Trophoblast cell (in vitro differentiated cells and primary cell): ENCODE measurements at regions not wholly inside any gene's neighbourhood (a gene's known extent, or its start where the extent isn't known, plus 50 kb on each side); places are given as distances from the start of the nearest gene placed in this dataset.
"Not testable (repeated sequence)": the region's sequence is repeated elsewhere in the genome, so short reads cannot be mapped to it uniquely, and the experiment has no call there.

Source experiments
- DNase-seq, 2 donors: peaks; one replicate each; pipeline ENCODE4 v3.0.0-alpha.2; 2016
- H2AFZ ChIP-seq: 2 replicates; pipeline ENCODE4 v1.6.1; 2013; ENCODE audit warnings: low read length, moderate library complexity, mild to moderate bottlenecking; ENCODE audit not compliant: insufficient read depth, poor library complexity
- H2AK5ac ChIP-seq: 2 replicates; pipeline ENCODE4 v1.6.1; 2013; ENCODE audit warnings: mild to moderate bottlenecking, low read length
- H2BK120ac ChIP-seq: 2 replicates; pipeline ENCODE4 v1.6.1; 2013; ENCODE audit warnings: low read length, mild to moderate bottlenecking, moderate library complexity; ENCODE audit not compliant: insufficient read depth, poor library complexity
- H2BK12ac ChIP-seq: 2 replicates; pipeline ENCODE4 v1.6.1; 2013; ENCODE audit warnings: mild to moderate bottlenecking, low read length, moderate library complexity
- H2BK5ac ChIP-seq: 2 replicates; pipeline ENCODE4 v1.6.1; 2013; ENCODE audit warnings: low read length, low read depth, moderate library complexity, mild to moderate bottlenecking; ENCODE audit not compliant: poor library complexity
- H3K14ac ChIP-seq: 2 replicates; pipeline ENCODE4 v1.6.1; 2013; ENCODE audit warnings: mild to moderate bottlenecking, low read length
- H3K18ac ChIP-seq: 2 replicates; pipeline ENCODE4 v1.6.1; 2013; ENCODE audit warnings: mild to moderate bottlenecking, low read length
- H3K23ac ChIP-seq: 2 replicates; pipeline ENCODE4 v1.6.1; 2013; ENCODE audit warnings: low read length
- H3K27ac ChIP-seq: 2 replicates; pipeline ENCODE4 v1.5.1; 2013; ENCODE audit warnings: low read depth, mild to moderate bottlenecking, inconsistent platforms, low read length, moderate library complexity
- H3K27me3 ChIP-seq: 2 replicates; pipeline ENCODE4 v1.6.1; 2013; ENCODE audit warnings: inconsistent platforms, mild to moderate bottlenecking, low read length, moderate library complexity; ENCODE audit not compliant: insufficient read depth
- H3K36me3 ChIP-seq, 2 experiments: 1 replicate in 1 of 2; 2 replicates in 1 of 2; pipeline ENCODE4 v1.6.1; 2013; ENCODE audit warnings: low read length in 2 of 2, mild to moderate bottlenecking in 2 of 2, moderate library complexity in 1 of 2; ENCODE audit not compliant: insufficient read depth in 2 of 2, control insufficient read depth in 1 of 2
- H3K4ac ChIP-seq: 2 replicates; pipeline ENCODE4 v1.6.1; 2013; ENCODE audit warnings: low read depth, mild to moderate bottlenecking, low read length, moderate library complexity
- H3K4me1 ChIP-seq, 2 experiments: 1 replicate in 1 of 2; 2 replicates in 1 of 2; pipeline ENCODE4 v1.6.1; 2013; ENCODE audit warnings: low read length in 2 of 2, mild to moderate bottlenecking in 2 of 2, moderate library complexity in 1 of 2; ENCODE audit not compliant: insufficient read depth in 2 of 2, control insufficient read depth in 1 of 2
- H3K4me2 ChIP-seq: 2 replicates; pipeline ENCODE4 v1.6.1; 2013; ENCODE audit warnings: inconsistent platforms, mild to moderate bottlenecking, low read length, moderate library complexity
- H3K4me3 ChIP-seq: 2 replicates; pipeline ENCODE4 v1.5.1; 2013; ENCODE audit warnings: mild to moderate bottlenecking, low read depth, low read length, inconsistent platforms
- H3K79me1 ChIP-seq: one replicate; pipeline ENCODE4 v1.6.1; 2013; ENCODE audit warnings: low read length
- H3K79me2 ChIP-seq: 2 replicates; pipeline ENCODE4 v1.6.1; 2013; ENCODE audit warnings: low read length, mild to moderate bottlenecking; ENCODE audit not compliant: control insufficient read depth, insufficient read depth, poor library complexity
- H3K9ac ChIP-seq: 2 replicates; pipeline ENCODE4 v1.6.1; 2013; ENCODE audit warnings: mild to moderate bottlenecking, low read length
- H3K9me3 ChIP-seq: 2 replicates; pipeline ENCODE4 v1.6.1; 2013; ENCODE audit warnings: low read depth, mild to moderate bottlenecking, control low read depth, inconsistent platforms, low read length; ENCODE audit not compliant: insufficient read depth
- H4K12ac ChIP-seq: 2 replicates; pipeline ENCODE4 v1.6.1; 2013; ENCODE audit warnings: low read depth, mild to moderate bottlenecking, low read length, moderate library complexity
- H4K8ac ChIP-seq: 2 replicates; pipeline ENCODE4 v1.6.1; 2013; ENCODE audit warnings: low read depth, mild to moderate bottlenecking, low read length, moderate library complexity
- H4K91ac ChIP-seq: one replicate; pipeline ENCODE4 v1.6.1; 2013; ENCODE audit warnings: low read depth, mild to moderate bottlenecking, low read length, moderate library complexity
- WGBS: extraction: QIAGEN DNeasy Blood & Tissue Kit; methylation state at CpG from one replicate; pipeline ENCODE4 v1.1.7; 2013; ENCODE audit warnings: missing lambda C conversion rate; ENCODE audit not compliant: insufficient read length, insufficient coverage; ENCODE audit errors: extremely low coverage; 5-methylcytosine and 5-hydroxymethylcytosine counted together

GRCh38 chr16:66088681-66089080 is 277.8 kb upstream of the CDH5 start:
- Histone ChIP-seq H2BK5ac (no peak overlapping the region), H3K27me3 (no peaks in the 10 kb centered on the region), H3K14ac (no peak overlapping the region), H3K4me1 (peaks cover 6 to 9% of the 10 kb centered on the region in 2 experiments), H3K18ac (no peak overlapping the region), H3K4me2 (no peak overlapping the region), H3K9ac (no peak overlapping the region), H3K79me2 (no peaks in the 10 kb centered on the region), H3K4me3 (no peak overlapping the region), H3K27ac (no peak overlapping the region), H2AFZ (no peak overlapping the region), H2BK12ac (no peak overlapping the region), H4K91ac (no peak overlapping the region), H3K9me3 (no peaks in the 10 kb centered on the region), H4K12ac (no peak overlapping the region), H3K79me1 (no peaks in the 10 kb centered on the region), H2AK5ac (no peak overlapping the region), H2BK120ac (no peak overlapping the region), H3K4ac (no peak overlapping the region), H3K36me3 (no peaks in the 10 kb centered on the region), H4K8ac (no peak overlapping the region), H3K23ac (no peak overlapping the region)
- no CpG with 5 or more reads among the region's 6 CpGs for WGBS
- DNase-seq, result no peak

- no peak overlapping the region for H3K14ac ChIP-seq
- H3K27me3 ChIP-seq, result no peaks in the 10 kb centered on the region
- no peaks in the 10 kb centered on the region for H3K79me2 ChIP-seq
- H2BK5ac ChIP-seq, result no peak overlapping the region
- no peaks in the 10 kb centered on the region for H3K9me3 ChIP-seq
- H3K4me3 ChIP-seq, result no peak overlapping the region
- H2AFZ ChIP-seq, result no peak overlapping the region
- H4K12ac ChIP-seq, result no peak overlapping the region
- no peak overlapping the region for H3K4me2 ChIP-seq
- no peak overlapping the region for H3K23ac ChIP-seq
- H3K4me1 ChIP-seq, result peaks cover 4 to 6% of the 10 kb centered on the region in 2 experiments
- H2BK120ac ChIP-seq, result no peak overlapping the region
- DNase-seq, result no peak
- H3K79me1 ChIP-seq, result no peaks in the 10 kb centered on the region
- no peaks in the 10 kb centered on the region for H3K36me3 ChIP-seq
- H2BK12ac ChIP-seq, result no peak overlapping the region
- no peak overlapping the region for H2AK5ac ChIP-seq
- no peak overlapping the region for H4K91ac ChIP-seq
- no peak overlapping the region for H4K8ac ChIP-seq
- H3K4ac ChIP-seq, result no peak overlapping the region
- no peak overlapping the region for H3K18ac ChIP-seq
- H3K9ac ChIP-seq, result no peak overlapping the region
- H3K27ac ChIP-seq, result no peak overlapping the region
These were observed 279.2 kb upstream of the CDH5 start for GRCh38 chr16:66087308-66087707.

GRCh38 chr16:66085651-66086050 is 280.8 kb upstream of the CDH5 start:
- no peak overlapping the region for H3K23ac ChIP-seq

GRCh38 chr16:66084731-66085130 is 281.8 kb upstream of the CDH5 start:
- not testable (repeated sequence) for H2BK12ac ChIP-seq, H3K36me3 ChIP-seq, H3K27ac ChIP-seq, H3K79me2 ChIP-seq, H3K9me3 ChIP-seq, H3K23ac ChIP-seq, H4K91ac ChIP-seq, H3K4ac ChIP-seq, H3K79me1 ChIP-seq, H3K4me1 ChIP-seq, H2BK120ac ChIP-seq, H3K14ac ChIP-seq, H3K9ac ChIP-seq, H4K12ac ChIP-seq, H3K27me3 ChIP-seq, H2AK5ac ChIP-seq, H3K18ac ChIP-seq, H3K4me2 ChIP-seq, H2BK5ac ChIP-seq, H2AFZ ChIP-seq, DNase-seq, H3K4me3 ChIP-seq, H4K8ac ChIP-seq
- WGBS, result no CpG with 5 or more reads among the region's 2 CpGs

More at GRCh38 chr16:66085651-66086050, 280.8 kb upstream of the CDH5 start:
- H2AK5ac ChIP-seq, result no peak overlapping the region
- H4K91ac ChIP-seq, result no peak overlapping the region
- no peaks in the 10 kb centered on the region for H3K36me3 ChIP-seq
- H3K9me3 ChIP-seq, result no peaks in the 10 kb centered on the region
- WGBS, result no CpG with 5 or more reads among the region's 5 CpGs
- no peaks in the 10 kb centered on the region for H3K79me1 ChIP-seq
- H2BK5ac ChIP-seq, result no peak overlapping the region
- DNase-seq, result no peak
- no peak overlapping the region for H3K14ac ChIP-seq
- H4K12ac ChIP-seq, result no peak overlapping the region
- no peak overlapping the region for H3K4ac ChIP-seq
- no peak overlapping the region for H3K4me2 ChIP-seq
- H3K4me3 ChIP-seq, result no peak overlapping the region
- no peak overlapping the region for H3K9ac ChIP-seq
- H2BK12ac ChIP-seq, result no peak overlapping the region
- H3K27me3 ChIP-seq, result no peaks in the 10 kb centered on the region
- H3K18ac ChIP-seq, result no peak overlapping the region
- H3K27ac ChIP-seq, result no peak overlapping the region
- no peak overlapping the region for H2AFZ ChIP-seq
- no peaks in the 10 kb centered on the region for H3K79me2 ChIP-seq
- H3K4me1 ChIP-seq, result peaks cover 0 to 5% of the 10 kb centered on the region in 2 experiments
- no peak overlapping the region for H2BK120ac ChIP-seq
- no peak overlapping the region for H4K8ac ChIP-seq
